Retinal pigment epithelial cell (primary cell): ENCODE measurements at regions not wholly inside any gene's neighbourhood (a gene's known extent, or its start where the extent isn't known, plus 50 kb on each side); places are given as distances from the start of the nearest gene placed in this dataset.
A peak's percentile ranks its signal among the peaks of the same experiment; 100 is the strongest.
"Not testable (repeated sequence)": the region's sequence is repeated elsewhere in the genome, so short reads cannot be mapped to it uniquely, and the experiment has no call there.

Source experiments
- DNase-seq: peaks from one replicate; pipeline ENCODE4 v3.0.0-alpha.2; 2010; ENCODE audit warnings: low read depth
- H3K4me3 ChIP-seq: 2 replicates; pipeline ENCODE4 v1.5.1; 2011; ENCODE audit warnings: mild to moderate bottlenecking, low read length, control low read depth, moderate library complexity
- TF ChIP-seq, protein P1 (sequence below): conservative IDR thresholded peaks from 2 replicates; pipeline ENCODE4 v1.5.1; 2011; ENCODE audit warnings: low read depth, low read length, control low read depth, inconsistent platforms

DNA sequence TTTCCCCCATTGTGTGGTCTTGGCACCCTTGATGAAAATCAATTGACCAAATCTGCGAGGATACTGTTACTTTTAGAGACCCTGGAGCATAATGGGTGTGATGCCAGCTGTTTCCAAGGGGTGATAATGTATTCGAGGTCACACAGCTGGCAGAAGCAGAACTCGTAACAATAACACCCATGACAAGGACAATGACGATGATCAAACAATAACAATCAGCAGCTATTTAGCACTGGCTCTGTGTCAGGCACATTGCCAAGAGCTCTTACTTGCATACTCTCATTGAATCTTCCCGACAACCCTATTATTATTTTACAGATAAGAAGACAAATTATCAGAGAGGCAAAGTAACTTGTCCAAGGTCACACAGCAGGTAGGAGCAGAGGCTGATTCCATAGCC lies 223.7 kb upstream of the MSX2 start:
- H3K4me3 ChIP-seq = no peak overlapping the region
- DNase-seq = no peak
- TF ChIP-seq, protein P1, sequence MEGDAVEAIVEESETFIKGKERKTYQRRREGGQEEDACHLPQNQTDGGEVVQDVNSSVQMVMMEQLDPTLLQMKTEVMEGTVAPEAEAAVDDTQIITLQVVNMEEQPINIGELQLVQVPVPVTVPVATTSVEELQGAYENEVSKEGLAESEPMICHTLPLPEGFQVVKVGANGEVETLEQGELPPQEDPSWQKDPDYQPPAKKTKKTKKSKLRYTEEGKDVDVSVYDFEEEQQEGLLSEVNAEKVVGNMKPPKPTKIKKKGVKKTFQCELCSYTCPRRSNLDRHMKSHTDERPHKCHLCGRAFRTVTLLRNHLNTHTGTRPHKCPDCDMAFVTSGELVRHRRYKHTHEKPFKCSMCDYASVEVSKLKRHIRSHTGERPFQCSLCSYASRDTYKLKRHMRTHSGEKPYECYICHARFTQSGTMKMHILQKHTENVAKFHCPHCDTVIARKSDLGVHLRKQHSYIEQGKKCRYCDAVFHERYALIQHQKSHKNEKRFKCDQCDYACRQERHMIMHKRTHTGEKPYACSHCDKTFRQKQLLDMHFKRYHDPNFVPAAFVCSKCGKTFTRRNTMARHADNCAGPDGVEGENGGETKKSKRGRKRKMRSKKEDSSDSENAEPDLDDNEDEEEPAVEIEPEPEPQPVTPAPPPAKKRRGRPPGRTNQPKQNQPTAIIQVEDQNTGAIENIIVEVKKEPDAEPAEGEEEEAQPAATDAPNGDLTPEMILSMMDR = no peak

DNA sequence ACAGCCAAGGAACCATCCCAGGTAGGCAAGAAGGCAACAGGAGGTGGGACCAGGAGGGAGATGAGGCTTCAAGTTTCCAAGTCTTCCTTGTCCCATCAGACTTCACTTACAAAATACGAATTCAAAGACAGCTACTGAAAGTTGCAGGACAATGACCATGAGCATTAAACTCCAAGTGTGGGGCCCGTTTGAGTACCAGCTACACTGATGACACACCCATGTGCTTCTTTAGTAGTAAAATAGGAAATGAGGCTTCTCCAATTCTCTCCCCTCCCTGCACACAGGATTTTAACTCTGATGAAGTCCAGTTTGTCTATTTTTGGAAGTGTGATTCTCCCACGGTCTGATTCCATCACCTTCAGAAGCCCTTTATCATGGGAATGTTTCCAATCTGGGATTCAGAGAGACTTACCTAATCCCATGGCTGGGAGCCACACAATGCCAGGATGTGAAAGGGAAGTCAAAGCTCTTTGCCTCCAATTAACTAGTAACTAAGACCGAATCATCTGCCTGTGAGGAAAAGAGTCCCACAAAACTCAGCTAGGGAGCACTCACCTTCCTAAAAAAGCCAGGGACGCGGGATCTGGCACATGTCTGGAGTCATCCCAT lies 222.8 kb upstream of the MSX2 start:
- peak; percentile 68 for DNase-seq
- H3K4me3 ChIP-seq = no peak overlapping the region
- TF ChIP-seq, protein P1 = no peak

DNA sequence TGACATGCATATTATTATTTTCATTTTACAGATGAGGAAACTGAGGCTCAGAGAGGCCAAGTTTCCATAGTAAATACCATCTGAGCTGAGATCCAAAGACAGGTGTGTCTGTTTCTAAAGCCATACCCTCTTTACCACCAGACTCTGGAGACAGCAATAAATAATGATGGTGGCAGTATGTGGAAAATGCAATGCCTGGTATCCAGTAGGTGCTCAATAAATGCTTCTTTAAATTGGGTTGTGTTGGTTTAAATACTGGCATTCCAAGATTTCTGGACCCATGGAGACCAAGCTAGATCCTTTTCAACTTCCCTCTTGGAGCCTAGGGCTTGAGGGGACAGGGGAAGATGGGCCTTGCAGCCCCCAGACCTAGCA lies 221.3 kb upstream of the MSX2 start:
- no peak overlapping the region for H3K4me3 ChIP-seq
- DNase-seq = no peak
- TF ChIP-seq, protein P1 = no peak

GRCh38 chr5:174503461-174504265 lies 220.7 kb upstream of the MSX2 start:
- TF ChIP-seq, protein P1 = no peak
- H3K4me3 ChIP-seq = peak overlapping the region; percentile 23
- DNase-seq = peak; percentile 88

DNA sequence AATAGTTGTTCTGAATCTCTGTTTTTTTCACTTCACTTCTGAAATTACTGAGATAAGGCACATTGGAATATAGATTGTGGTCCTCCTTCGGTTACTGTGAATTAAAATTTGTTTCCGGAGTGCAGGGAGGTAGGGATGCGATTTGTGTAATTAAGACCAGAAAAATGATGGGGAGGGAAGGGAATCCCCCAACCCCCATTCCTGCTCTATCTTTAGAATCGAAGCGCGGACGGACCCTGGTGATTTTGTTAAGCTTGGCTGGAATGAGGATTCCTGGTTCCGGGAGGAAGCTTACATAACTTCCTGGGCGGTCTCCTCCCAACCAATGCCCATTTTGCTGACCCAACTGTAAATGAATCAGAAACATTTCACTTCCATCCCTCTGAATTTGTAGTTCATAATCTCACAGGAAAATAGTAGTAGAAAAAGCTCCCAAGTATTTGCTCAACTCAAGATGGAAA lies 220.1 kb upstream of the MSX2 start:
- TF ChIP-seq, protein P1 = no peak
- H3K4me3 ChIP-seq = peak overlapping the region; percentile 23
- DNase-seq = peak; percentile 39

DNA sequence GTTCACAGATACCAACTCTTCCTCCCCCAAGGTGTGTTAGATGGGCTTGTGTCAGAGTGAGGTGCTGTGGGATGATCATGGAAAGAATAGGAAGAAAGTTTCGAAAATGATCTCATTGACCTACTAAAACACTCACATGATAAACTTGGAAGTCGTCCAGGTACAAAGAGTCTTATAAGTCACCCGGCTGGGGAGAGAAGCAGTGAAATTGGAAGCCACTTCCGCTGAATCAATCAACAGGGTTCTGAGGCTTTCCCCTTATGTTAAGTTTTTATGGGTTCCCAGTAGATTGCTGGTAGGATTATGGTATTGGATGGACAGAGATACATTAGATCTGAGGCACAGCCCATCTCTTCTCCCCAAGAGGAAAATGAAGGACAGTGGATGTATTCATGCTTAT lies 218.8 kb upstream of the MSX2 start:
- TF ChIP-seq, protein P1 = no peak
- no peak overlapping the region for H3K4me3 ChIP-seq
- DNase-seq = peak; percentile 78

DNA sequence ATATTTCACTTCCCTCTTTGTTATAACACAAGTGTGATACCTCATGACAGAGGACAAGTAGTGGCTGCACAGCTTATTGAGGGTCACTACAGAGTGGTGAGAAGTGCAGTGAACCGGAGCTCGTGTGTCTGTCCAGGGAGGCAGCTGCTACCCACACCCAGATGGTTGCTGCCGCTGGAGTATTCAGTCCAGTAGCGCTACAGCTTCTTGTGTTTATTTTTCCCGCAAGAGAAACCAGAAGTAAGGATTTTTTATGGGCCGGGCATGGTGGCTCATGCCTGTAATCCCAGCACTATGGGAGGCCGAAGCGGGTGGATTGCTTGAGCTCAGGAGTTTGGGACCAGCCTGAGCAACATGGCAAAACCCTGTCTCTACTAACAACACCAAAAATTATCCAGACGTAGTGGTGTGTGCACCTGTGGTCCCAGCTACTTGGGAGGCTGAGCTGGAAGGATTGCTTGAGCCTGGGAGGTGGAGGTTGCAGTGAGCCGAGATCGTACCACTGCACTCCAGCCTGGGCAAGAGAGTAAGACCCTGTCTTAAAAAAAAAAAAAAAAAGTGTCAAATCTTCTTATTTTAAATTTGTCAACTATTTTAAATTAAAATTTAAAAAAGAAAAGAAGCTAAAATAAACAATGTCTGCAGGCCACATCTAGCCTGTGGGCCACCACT lies 213.5 kb upstream of the MSX2 start:
- H3K4me3 ChIP-seq, DNase-seq: not testable (repeated sequence)
